GM12873 (cell line): ENCODE measurements at regions not wholly inside any gene's neighbourhood (a gene's known extent, or its start where the extent isn't known, plus 50 kb on each side); places are given as distances from the start of the nearest gene placed in this dataset.

Experiments
- CTCF ChIP-seq: IDR thresholded peaks from 2 replicates; pipeline ENCODE4 v1.5.1; 2012; ENCODE audit warnings: low read depth, mild to moderate bottlenecking, moderate library complexity, low read length, control low read depth; ENCODE audit not compliant: insufficient read depth; ENCODE audit errors: missing control alignments

GRCh38 chr22:44620129-44620840, 81.7 kb upstream of the PRR5 start:
- TF ChIP-seq CTCF: no peak

GRCh38 chr22:44618400-44618799, 83.6 kb upstream of the PRR5 start:
- TF ChIP-seq CTCF: no peak

- TF ChIP-seq CTCF: no peak
Measured at GRCh38 chr22:44617828-44618227, 84.2 kb upstream of the PRR5 start.

GRCh38 chr22:44616882-44617655, 84.9 kb upstream of the PRR5 start:
- TF ChIP-seq CTCF: no peak

GRCh38 chr22:44616461-44616860, 85.5 kb upstream of the PRR5 start:
- no peak for TF ChIP-seq CTCF

GRCh38 chr22:44615602-44616180, 86.3 kb upstream of the PRR5 start:
- TF ChIP-seq CTCF: no peak

- TF ChIP-seq CTCF: no peak
Measured at GRCh38 chr22:44615146-44615545, 86.9 kb upstream of the PRR5 start.
